WI38 (cell line): ENCODE measurements at regions not wholly inside any gene's neighbourhood (a gene's known extent, or its start where the extent isn't known, plus 50 kb on each side); places are given as distances from the start of the nearest gene placed in this dataset.

Experiments
- H3K4me3 ChIP-seq: 2 replicates; pipeline ENCODE4 v1.5.1; 2011; ENCODE audit warnings: low read depth, mild to moderate bottlenecking, control low read depth, low read length
- CTCF ChIP-seq: IDR thresholded peaks from 2 replicates; pipeline ENCODE4 v1.5.1; 2012; ENCODE audit warnings: low read depth, mild to moderate bottlenecking, control low read depth, low read length

DNA sequence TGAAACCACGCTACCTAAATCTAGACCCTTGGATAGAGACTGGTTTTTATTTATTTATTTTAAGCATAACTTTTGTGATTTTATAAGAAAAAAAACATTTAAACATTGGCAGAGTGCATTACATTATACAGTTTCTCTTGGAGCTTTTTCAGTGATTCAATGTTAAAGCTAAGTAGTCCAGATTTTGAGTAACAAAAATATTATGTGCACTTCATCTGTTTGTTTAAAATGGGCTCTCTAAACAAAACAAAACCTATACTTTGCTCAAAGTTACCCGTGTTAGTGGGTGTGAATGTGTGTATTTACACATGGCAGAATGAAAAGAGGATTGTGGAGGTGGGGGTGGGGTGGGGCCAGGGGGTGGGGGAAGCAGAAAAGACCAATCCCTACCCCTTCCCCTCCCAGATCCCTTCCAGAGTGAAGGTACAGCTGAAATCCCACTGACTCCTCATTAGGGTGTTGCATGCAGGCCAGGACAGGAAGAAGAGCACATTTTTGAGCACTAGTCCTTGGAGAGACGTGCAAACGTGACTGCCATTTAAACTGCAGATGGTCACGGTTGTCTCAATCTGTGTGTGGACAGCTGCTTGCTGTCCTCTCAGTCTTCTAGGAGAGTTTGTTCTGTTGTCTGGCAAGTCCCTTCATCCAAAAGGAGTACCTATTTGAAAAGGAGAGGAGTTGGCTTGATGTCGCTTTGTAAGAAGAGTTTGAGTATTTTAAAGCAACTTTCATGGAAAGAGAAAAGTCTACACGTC is 303.0 kb downstream of the ICOS start:
- H3K4me3 ChIP-seq: no peak overlapping the region
- no peak for TF ChIP-seq CTCF

GRCh38 chr2:204240961-204241360 is 304.3 kb upstream of the PARD3B start:
- H3K4me3 ChIP-seq: no peak overlapping the region
- TF ChIP-seq CTCF: no peak

- no peak for TF ChIP-seq CTCF
- H3K4me3 ChIP-seq: no peak overlapping the region
Measured at GRCh38 chr2:204249437-204249836, 295.8 kb upstream of the PARD3B start.

GRCh38 chr2:204250692-204251091 is 294.6 kb upstream of the PARD3B start:
- no peak overlapping the region for H3K4me3 ChIP-seq
- no peak for TF ChIP-seq CTCF

DNA sequence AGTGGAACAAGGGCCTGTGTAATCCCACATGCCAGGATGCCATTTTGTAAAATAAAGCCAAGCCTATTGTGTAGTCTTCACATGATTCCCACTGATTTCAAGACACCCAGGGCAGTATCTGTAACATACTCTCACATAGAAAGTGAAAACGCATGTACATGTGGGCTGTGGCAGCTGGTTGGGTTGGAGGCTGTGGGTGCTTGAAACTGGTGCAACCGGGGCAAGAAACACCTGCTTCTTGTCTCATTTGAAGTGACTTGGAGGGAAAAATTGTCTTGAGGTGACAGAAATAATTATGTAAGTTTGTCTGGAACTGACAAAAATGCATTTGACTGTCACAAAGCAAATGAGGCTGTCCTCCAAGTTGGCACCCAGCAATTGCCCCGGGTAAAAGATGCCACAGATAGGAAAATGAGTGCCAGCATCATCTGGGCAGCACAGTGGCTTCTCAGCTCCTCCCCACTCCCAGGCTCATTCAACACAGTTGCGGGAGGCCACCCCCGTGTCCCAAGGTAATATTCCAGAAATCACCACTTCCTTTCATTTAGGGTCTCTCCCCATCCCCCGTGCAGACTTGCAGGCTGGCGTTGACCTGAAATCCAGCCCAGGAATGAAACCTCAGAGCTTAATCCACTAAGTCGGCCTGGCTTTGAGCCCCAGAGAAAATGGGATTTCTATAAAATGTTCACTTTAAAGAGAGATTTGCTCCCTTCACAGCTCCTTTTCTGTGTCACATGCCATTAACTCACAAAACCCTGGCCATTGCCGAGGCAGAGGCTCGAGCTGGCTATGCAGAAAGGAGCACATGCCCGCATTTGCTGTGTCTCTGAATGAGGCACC is 293.9 kb upstream of the PARD3B start:
- H3K4me3 ChIP-seq: no peak overlapping the region
- no peak for TF ChIP-seq CTCF

DNA sequence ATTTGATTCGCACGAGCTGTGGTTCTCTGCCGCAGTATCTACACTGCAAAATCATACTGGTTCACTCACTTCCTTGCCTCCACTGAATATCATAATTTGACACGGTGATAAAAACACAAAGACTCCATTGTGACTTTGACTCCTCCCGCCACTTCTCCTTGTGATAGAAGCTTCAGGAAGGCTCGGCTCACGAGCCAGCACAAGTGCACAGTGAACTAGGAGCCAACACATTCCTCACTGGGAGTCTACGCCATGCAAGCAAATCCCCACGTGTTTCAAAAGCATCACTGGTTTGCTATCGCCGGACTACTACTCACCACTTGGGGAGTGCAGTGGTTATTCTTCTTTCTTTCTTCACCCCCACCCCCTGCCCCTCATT is 293.3 kb upstream of the PARD3B start:
- TF ChIP-seq CTCF: no peak

GRCh38 chr2:204255071-204255470 is 290.2 kb upstream of the PARD3B start:
- H3K4me3 ChIP-seq: no peak overlapping the region
- no peak for TF ChIP-seq CTCF

More for the DNA sequence above, 293.3 kb upstream of the PARD3B start:
- H3K4me3 ChIP-seq: no peak overlapping the region
